Panc1 (cell line): ENCODE measurements at regions not wholly inside any gene's neighbourhood (a gene's known extent, or its start where the extent isn't known, plus 50 kb on each side); places are given as distances from the start of the nearest gene placed in this dataset.

ENCODE experiments used
- CTCF ChIP-seq: fragments of 450-650 bp; IDR thresholded peaks from 2 replicates; pipeline ENCODE4 v1.5.1; 2017; ENCODE audit warnings: mild to moderate bottlenecking
- POLR2AphosphoS5 ChIP-seq: IDR thresholded peaks from 2 replicates; pipeline ENCODE4 v1.6.1; 2012; ENCODE audit warnings: mild to moderate bottlenecking, low read depth, low read length, moderate library complexity

- TF ChIP-seq CTCF = no peak
- no peak for TF ChIP-seq POLR2AphosphoS5
These were observed 126.7 kb upstream of the TMEM260 start for GRCh38 chr14:56452940-56453339.
